Nephron (organoid): ENCODE measurements at regions not wholly inside any gene's neighbourhood (a gene's known extent, or its start where the extent isn't known, plus 50 kb on each side); places are given as distances from the start of the nearest gene placed in this dataset.

Experiments used
- H3K27ac Mint-ChIP-seq, 3 experiments: 2 replicates each; pipeline ENCODE4 v1.8.0; 2020; ENCODE audit warnings: mixed read lengths in 3 of 3, mild to moderate bottlenecking in 2 of 3, moderate library complexity in 1 of 3
- H3K27me3 Mint-ChIP-seq: 2 replicates; pipeline ENCODE4 v1.8.0; 2021; ENCODE audit warnings: low read depth, mild to moderate bottlenecking, moderate library complexity, mixed read lengths
- H3K36me3 Mint-ChIP-seq: 2 replicates; pipeline ENCODE4 v1.8.0; 2020; ENCODE audit warnings: low read depth, mixed read lengths
- H3K4me1 Mint-ChIP-seq: 2 replicates; pipeline ENCODE4 v1.8.0; 2020; ENCODE audit warnings: mixed read lengths
- H3K4me3 Mint-ChIP-seq, 3 experiments: 2 replicates each; pipeline ENCODE4 v1.8.0; 2020; ENCODE audit warnings: mild to moderate bottlenecking in 3 of 3, mixed read lengths in 3 of 3, moderate library complexity in 2 of 3
- H3K9me3 Mint-ChIP-seq: 2 replicates; pipeline ENCODE4 v1.8.0; 2020; ENCODE audit warnings: mixed read lengths
- CTCF ChIP-seq, 3 experiments: fragments of 200-600 bp; sonication (generic); IDR thresholded peaks; one replicate each; pipeline ENCODE4 v1.5.0; 2021; ENCODE audit warnings: antibody characterized with exemption in 3 of 3; ENCODE audit not compliant: unreplicated experiment in 3 of 3

DNA sequence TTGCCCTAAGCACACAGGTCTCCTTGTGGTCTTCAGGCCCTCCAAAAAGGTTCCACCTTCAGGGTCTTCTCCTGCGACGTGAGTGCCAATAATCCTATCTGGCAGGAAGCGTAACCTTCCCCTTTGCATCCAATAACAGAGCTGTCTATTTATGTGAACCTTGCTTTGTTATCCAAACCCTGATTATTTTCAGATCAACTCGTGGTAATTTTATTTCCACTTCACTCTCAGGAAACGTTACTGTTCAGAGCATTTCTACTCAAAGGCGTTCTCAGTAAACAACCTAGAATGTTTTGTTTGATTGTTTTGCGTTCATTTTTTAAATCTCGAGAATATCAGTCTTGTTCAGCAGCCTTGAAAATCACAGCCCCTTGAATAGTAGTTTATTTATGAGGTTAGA lies 232.3 kb upstream of the KLF6 start:
- Mint-ChIP-seq H3K36me3 (no peaks in the 10 kb centered on the region), H3K9me3 (no peaks in the 10 kb centered on the region), H3K4me3 (no peak overlapping the region), H3K4me1 (peaks cover 6% of the 10 kb centered on the region), H3K27ac (no peak overlapping the region), H3K27me3 (peaks cover 3% of the 10 kb centered on the region)
- no peak for TF ChIP-seq CTCF (IDR thresholded peaks at IDR 0.05; ENCODE audit: unreplicated experiment in 3 of 3)

DNA sequence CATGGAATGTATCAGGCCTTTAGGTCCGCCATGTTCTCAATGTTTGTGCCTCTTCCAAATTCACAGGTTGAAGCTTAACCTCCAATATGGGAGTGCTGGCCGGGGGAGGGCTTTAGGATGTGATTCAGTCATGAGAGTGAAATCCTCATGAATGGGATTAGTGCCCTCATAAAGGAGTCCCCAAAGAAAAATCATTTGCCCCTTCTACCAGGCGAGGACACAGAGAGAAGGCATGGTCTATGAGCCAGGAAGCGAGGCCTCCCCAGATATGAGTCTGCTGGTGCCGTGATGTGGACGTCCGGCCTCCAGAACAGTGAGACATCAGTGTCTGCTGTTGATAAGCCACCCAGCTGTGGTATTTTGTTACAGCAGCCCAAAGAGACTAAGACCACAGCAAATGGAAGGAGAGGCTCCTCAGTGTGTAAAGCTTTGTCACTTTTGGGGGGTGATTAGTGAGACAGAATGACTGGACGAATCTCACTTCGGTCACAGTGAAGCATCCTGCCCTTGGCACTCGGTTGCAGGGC lies 231.3 kb upstream of the KLF6 start:
- no peaks in the 10 kb centered on the region for H3K9me3 Mint-ChIP-seq
- H3K27ac Mint-ChIP-seq, result no peak overlapping the region
- H3K4me3 Mint-ChIP-seq, result no peak overlapping the region
- H3K36me3 Mint-ChIP-seq, result no peaks in the 10 kb centered on the region
- H3K4me1 Mint-ChIP-seq, result peaks cover 6% of the 10 kb centered on the region
- no peak for TF ChIP-seq CTCF (IDR thresholded peaks at IDR 0.05; ENCODE audit: unreplicated experiment in 3 of 3)
- peaks cover 3% of the 10 kb centered on the region for H3K27me3 Mint-ChIP-seq

DNA sequence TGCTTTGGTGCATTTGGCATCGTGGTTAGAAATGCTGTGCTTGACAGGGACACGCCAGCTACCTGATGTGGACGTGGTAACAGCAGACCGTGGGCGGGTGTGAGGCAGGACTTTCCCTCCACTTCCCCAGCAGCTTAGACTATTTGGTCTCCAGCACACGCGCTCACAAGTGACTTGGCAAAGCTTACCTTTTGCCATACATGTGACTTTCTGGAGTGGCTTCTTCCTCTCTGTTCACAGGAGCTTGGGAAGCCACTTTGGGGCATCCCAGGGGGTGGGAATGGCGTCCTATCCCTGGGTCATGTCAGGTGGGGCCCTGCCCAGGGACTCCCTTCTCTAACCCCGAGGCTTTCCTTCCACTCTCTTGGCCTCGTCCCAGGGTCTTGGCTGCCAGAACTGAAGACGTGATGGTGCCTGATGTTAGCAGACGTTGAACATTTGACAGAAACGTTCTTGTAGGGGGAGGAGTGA lies 228.7 kb upstream of the KLF6 start:
- H3K4me1 Mint-ChIP-seq, result peaks cover 6% of the 10 kb centered on the region
- TF ChIP-seq CTCF (IDR thresholded peaks at IDR 0.05; ENCODE audit: unreplicated experiment in 3 of 3), result no peak
- peaks cover 3% of the 10 kb centered on the region for H3K27me3 Mint-ChIP-seq

GRCh38 chr10:4012848-4013247 lies 227.8 kb upstream of the KLF6 start:
- H3K4me3 Mint-ChIP-seq, result no peak overlapping the region
- no peaks in the 10 kb centered on the region for H3K9me3 Mint-ChIP-seq

More for the DNA sequence above, 228.7 kb upstream of the KLF6 start:
- Mint-ChIP-seq H3K36me3 (no peaks in the 10 kb centered on the region), H3K9me3 (no peaks in the 10 kb centered on the region), H3K4me3 (no peak overlapping the region), H3K27ac (peak overlapping the region in 1 of 3 experiments; percentile 20)

GRCh38 chr10:4011136-4011812 lies 226.3 kb upstream of the KLF6 start:
- Mint-ChIP-seq H3K36me3 (no peaks in the 10 kb centered on the region), H3K4me1 (peaks cover 6% of the 10 kb centered on the region), H3K27me3 (peaks cover 12% of the 10 kb centered on the region), H3K27ac (no peak overlapping the region), H3K9me3 (no peaks in the 10 kb centered on the region), H3K4me3 (no peak overlapping the region)
- TF ChIP-seq CTCF (IDR thresholded peaks at IDR 0.05; ENCODE audit: unreplicated experiment in 3 of 3), result no peak

More at GRCh38 chr10:4012848-4013247, 227.8 kb upstream of the KLF6 start:
- no peak for TF ChIP-seq CTCF (IDR thresholded peaks at IDR 0.05; ENCODE audit: unreplicated experiment in 3 of 3)
- Mint-ChIP-seq H3K4me1 (peaks cover 6% of the 10 kb centered on the region), H3K27ac (no peak overlapping the region), H3K36me3 (no peaks in the 10 kb centered on the region), H3K27me3 (peaks cover 3% of the 10 kb centered on the region)
